GM19043 (cell line): ENCODE measurements at regions not wholly inside any gene's neighbourhood (a gene's known extent, or its start where the extent isn't known, plus 50 kb on each side); places are given as distances from the start of the nearest gene placed in this dataset.

ENCODE experiments used
- ATAC-seq: cut with Tn5 transposase; IDR thresholded peaks from one replicate; pipeline ENCODE4 v1.9.1; 2021; ENCODE audit warnings: low read depth; ENCODE audit not compliant: unreplicated experiment

GRCh38 chr2:226583715-226584114, 215.9 kb downstream of the IRS1 start:
- no peak for ATAC-seq

- no peak for ATAC-seq
Measured at GRCh38 chr2:226581661-226582060, 218.0 kb downstream of the IRS1 start.

DNA sequence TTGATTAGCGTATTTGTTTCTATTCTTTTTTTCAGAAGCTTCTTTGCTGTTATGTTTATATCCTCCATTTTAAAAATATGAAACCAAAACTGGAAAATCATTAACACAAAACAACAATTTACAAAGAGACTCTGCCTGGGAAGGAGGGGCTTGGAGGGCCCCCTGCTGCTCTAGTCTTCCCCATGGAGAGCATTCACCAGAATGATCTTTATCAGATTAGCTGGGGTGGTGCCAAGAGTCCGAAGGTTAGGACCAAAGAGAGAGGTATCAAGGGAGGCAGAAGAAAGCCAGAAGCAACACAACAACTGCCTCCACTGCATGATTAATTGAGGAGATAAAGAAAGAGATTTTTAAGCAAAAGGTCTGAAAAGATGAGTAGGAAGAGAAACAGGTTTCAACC, 218.6 kb downstream of the IRS1 start:
- ATAC-seq, result no peak

GRCh38 chr2:226580403-226580802, 219.2 kb downstream of the IRS1 start:
- no peak for ATAC-seq

- no peak for ATAC-seq
Measured at GRCh38 chr2:226579519-226579918, 220.1 kb downstream of the IRS1 start.

DNA sequence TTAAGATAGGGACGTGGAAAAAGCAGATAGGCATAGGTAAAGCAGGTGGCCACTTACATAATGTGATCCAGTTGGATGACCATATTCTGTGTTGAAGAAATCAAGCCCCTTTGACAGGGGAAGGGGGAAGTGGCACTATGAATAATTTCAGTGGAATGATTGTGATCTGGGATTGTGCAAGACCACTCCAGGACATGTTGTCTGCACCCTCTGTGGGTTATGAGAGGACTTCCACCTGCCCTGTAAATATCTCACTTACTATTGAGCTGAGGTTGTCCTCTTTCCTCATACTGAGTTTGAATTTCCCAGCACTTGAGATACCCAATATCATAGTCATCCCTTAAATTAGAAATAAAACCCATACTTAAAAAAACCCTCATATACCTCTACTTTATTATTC, 220.7 kb downstream of the IRS1 start:
- no peak for ATAC-seq

GRCh38 chr2:226578373-226578772, 221.2 kb downstream of the IRS1 start:
- no peak for ATAC-seq

GRCh38 chr2:226575928-226576327, 223.7 kb downstream of the IRS1 start:
- no peak for ATAC-seq

GRCh38 chr2:226573158-226573557, 226.5 kb downstream of the IRS1 start:
- ATAC-seq, result no peak

DNA sequence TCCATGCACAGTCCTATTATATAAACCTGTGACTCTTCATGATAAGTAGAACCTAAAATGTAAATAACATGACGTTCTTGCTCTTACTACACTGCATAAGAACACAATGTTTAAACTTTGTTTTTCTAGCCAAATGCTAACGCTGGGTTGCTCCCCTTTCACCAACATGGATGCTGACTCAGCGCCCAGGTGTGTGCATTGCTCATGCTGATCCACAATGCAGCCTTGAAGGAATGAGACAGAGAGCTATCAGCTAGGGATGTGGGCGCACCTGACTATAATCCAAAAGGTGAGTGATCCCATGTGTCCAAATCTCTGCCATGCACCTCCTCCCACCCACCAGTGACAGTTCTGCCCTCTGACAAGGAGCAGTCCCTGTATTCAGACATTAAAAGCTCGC, 235.0 kb downstream of the IRS1 start:
- ATAC-seq, result no peak

GRCh38 chr2:226561962-226562361, 237.7 kb downstream of the IRS1 start:
- no peak for ATAC-seq

DNA sequence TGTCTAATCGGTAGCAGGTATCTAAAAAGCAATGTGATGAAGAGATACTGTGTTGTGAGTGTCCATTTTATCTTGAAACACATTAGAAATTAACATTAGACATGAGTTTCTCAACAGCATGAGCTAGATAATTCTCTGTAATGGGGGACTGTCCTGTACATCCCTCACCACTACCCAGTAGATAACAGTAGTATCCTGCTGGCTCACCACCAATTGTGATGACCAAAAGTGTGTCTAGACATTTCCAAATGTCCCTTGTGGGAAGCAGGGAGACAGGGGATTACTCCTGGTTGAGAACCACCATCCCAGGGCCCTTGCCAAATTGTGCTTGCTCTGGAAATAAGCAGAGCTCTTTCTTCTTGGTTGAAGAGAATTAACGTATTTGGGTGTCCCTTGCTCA, 239.3 kb downstream of the IRS1 start:
- ATAC-seq, result no peak

DNA sequence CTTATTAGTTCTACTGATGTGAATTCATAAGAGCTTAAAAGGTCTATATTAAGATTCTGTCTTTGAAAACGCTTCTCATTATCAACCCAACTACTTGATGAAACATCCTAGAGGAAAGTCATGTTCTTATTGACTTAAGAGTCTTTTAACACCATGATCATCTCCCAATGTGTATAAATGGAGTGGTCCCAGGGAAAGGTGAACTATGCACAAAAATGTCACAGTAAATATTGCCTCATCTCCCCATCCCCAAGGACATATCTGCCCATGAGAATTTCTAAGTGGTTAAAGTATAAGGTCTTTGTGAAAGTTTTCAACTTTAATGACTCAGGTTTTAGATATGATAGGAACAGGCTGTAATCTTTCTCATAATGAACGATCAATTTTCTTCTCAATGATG, 240.1 kb downstream of the IRS1 start:
- no peak for ATAC-seq

DNA sequence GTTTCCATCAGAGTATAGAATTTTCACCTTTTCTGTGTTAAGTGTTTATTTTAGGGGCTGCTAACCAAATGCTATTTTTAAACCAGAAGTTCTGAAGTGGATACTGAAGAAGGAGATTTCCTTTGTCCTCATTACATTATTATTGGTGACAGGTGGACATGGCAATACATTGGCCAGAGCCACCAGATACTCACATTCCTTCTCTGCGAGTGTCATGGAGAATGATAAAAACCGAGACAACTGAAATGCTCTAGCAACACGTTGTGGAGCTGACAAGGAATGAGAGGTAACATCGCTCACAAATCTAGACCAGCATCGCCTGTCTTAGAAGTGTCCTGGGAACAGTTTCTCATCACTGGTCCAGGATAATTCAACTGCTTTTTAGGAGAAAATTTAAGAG, 241.2 kb downstream of the IRS1 start:
- no peak for ATAC-seq

GRCh38 chr2:226556050-226556449, 243.6 kb downstream of the IRS1 start:
- no peak for ATAC-seq

DNA sequence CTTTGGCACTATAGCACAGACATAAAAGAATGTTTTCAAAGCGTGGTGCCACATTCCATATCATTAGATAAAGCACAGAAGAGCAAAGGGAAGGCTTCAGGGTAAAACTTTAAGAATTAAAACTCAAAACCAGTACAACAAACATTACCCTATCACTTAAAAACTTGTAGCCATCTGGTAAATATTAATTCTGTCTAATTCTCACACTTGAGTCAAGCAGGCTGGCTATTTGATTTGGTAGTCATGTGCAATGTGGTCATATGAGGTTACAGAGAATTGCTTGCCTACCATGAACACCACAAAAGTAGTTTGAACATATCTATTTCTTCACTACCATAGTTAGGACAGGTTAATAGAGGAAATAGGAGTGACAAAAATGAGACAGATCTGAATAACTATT, 244.9 kb downstream of the IRS1 start:
- ATAC-seq, result no peak

DNA sequence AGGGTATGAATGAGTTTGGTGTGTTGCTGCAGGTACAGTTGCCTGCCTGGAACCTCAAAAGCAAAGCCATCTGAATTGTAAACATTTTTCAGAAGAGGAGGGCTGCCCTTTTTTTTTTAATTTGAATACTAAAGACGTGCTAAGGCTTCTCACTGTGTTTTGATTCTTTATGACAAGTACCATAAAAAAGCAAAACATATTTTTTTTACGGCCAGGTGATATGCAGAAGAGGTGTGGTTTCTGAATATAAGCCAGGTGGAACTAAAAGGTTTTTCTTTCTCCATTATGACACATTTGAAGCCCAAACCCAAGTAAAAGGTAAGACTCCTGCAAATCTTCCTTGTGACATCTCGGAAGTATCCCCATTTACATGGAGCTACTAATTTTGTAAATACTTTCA, 246.3 kb downstream of the IRS1 start:
- no peak for ATAC-seq

DNA sequence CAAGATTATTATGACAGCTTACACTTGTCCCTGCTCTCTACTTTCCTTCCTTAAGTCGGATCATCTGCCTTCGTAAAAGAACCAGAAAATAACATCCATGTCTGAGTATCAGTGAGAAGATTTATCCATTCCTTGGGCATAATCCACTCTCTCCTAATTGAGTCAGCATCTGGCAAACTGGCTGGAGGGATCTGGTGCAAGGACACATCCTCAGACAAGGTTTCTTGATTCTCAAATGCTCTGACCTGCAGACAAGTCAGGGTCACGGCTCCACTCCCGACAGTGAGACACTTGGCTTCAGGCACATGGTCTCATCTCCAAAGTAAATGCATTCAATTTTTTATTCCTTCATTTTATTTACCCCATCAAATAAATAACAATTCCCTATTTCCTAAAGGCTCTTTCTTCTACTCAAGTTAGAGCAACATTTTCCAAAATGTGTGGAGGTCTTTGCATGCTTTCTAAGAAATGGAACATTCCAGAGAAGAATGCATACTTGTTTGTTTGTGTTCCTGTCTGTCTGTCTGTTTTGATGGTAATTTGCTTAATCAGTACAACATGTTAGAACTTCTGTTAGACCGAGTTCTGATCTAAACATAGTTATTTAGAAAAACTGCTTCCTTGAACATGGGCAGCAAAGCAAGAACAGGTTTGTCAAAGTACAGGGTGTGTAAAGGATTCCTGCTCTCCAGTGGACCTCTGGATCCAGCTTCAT, 246.9 kb downstream of the IRS1 start:
- ATAC-seq, result no peak

DNA sequence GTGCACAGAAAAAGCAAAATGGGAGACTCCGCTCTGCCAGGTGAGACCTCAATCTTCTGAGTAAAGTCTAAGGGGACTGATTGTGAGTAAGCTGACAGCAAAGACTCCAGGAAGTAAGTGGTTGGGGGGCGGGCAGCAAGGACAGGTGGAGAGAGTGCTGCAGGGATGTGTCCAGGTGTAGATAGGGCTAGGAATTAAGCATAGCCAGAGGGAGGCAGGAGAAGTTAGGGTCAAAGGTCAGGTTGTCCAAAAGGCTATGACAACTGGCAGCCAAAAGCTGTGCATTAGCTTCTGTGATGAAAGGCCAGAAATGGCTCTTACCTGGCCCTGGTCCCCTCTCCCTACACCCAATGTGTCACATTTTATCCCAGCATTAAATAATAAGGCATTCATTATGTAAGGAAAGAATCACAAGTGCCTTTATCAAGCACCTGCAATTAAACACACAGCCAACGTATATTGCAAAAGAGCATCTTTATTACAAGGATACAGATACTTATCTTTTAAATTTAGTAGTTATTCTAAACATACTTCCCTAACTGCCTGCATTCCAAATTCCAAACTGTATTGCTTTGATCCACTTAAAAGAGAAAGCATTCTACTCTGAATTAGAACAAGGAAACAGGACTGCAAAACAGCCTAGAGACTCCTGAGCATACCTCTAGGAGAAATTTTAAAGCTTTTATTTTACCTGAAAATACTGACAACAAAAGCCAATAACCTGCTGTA, 247.9 kb downstream of the IRS1 start:
- no peak for ATAC-seq

DNA sequence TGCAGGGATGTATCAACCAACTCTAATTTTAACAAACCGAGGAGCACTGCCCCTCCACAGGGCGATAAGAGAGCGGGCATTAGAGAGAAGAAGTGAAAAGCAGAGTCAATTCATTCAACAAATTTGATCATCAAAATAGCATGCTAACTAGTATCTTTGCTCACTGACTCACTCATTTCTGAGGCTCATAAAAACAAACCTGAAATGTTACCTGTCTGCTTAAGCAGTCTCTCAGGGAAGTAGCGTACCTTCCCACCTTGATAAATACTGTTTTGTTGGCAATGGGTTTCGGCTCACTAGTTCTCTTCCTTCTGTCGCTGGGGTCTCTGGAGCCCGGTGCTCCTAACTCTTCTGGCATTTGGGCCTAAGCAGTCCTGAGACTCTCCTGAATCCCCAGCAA, 248.8 kb downstream of the IRS1 start:
- ATAC-seq, result no peak

DNA sequence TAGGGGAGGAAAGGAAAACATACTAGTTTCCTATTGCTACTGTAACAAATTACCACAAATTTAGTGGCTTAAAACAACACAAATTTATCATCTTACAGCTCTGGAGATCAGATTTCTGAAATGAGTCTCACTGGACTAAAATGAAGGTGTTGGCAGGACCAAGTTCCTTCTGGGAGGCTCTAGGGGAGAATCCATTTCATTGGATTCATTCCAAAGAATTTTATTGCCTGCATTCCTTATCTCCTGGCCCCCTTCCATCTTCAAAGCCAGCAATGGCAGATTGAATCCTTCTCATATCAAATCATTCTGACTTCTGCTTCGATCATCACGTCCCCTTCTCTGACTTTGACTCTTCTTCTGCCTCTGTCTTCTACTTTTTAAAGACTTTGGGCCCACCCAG, 250.9 kb downstream of the IRS1 start:
- no peak for ATAC-seq

- ATAC-seq, result no peak
Measured at GRCh38 chr2:226544596-226545210, 254.9 kb downstream of the IRS1 start.
